GM21717 (cell line): ENCODE measurements at regions not wholly inside any gene's neighbourhood (a gene's known extent, or its start where the extent isn't known, plus 50 kb on each side); places are given as distances from the start of the nearest gene placed in this dataset.
"Not testable (repeated sequence)": the region's sequence is repeated elsewhere in the genome, so short reads cannot be mapped to it uniquely, and the experiment has no call there.

Source experiments
- ATAC-seq: cut with Tn5 transposase; IDR thresholded peaks from one replicate; pipeline ENCODE4 v1.9.1; 2021; ENCODE audit warnings: mild to moderate bottlenecking, moderate library complexity; ENCODE audit not compliant: unreplicated experiment

DNA sequence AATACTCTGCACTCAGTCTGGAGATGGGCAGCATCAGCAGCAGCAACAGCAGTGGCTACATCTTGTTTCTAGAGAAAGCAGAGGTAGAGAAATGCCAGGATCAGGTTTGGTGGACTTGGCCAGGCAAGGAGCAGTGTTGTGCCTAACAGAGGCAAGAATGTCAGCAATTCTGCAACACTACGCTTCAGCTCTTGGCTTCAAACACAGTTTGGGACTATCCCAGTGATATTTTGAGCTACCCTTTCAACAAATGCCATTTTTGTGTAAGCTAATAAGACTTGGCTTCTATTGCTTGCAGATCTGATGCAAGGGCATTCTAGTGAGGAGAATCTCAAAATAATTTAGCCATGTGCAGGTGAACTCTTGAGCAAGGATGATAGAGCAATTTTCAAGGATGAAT, 271.3 kb downstream of the PCDH20 start:
- no peak for ATAC-seq

DNA sequence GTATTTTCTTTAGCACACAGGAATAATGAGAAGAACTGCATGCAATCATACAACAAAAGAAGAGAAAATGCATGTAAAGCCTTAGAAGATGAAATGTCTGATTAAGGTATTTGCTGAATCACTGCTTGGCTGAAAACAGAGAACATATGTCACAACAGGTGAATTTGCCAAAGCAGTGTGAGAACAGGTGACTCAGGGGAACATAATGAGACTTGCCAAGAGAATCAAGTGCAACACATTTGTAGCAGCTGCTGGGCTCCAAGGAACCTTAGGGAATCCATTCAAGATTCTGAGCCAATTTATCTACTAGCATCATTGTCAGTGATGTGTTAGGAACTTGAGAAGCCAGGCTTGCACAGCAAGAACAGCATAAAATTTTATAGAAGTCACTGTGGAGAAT, 273.1 kb downstream of the PCDH20 start:
- ATAC-seq, result no peak

DNA sequence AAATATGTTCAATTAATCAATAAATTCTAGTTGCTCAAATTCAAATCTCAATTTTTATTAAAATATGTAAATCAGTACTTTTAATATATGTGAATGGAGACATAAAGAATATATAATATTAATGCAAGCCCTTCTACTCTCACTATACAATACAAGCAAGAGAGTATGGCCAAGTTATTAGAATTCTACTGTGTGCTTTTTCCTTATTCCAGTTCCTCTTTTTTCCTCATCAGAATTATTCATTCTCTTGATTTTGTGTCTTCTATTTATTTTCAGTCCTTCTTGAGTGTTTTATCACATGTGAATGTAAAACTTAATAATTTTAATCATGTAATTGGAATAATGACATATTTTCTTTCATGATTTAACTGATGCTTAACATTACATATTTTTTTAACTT, 276.8 kb downstream of the PCDH20 start:
- ATAC-seq, result no peak

DNA sequence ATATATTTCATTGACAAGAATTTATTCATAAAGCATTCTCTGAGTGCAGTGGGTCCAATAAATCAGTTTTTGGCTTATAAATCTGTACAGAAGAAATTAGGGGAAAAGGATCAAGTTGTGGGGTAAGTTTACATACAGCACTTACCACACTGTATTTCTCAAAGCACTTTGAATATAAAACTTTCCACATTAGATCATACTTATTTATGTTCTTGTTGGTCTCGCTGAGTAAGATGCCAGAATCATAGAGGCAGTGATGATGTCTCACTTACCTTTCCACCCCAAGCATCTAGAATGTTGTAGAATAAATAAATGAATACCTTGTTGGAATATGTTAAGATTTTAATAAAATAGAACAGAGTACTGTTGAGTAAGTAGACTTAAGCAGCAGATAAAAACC, 279.1 kb downstream of the PCDH20 start:
- ATAC-seq, result no peak

DNA sequence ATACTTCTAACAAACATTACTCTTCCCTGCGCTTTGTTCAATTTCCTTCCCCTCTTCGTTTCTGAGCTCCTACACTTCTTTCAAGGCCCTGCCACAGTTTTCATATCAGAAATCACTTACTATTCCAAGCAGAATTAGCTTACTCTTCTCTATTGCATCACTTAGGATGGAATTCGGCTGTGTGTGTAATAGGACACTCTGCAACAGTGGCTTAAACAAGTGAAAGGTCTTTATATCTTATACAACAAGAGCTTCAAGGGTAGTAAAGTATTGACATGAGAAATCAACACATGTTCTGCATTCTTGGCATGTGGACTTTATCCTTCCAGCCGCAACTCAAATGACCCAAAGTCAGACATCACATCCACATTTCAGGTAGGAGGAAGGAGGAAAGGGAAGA, 279.6 kb downstream of the PCDH20 start:
- no peak for ATAC-seq

DNA sequence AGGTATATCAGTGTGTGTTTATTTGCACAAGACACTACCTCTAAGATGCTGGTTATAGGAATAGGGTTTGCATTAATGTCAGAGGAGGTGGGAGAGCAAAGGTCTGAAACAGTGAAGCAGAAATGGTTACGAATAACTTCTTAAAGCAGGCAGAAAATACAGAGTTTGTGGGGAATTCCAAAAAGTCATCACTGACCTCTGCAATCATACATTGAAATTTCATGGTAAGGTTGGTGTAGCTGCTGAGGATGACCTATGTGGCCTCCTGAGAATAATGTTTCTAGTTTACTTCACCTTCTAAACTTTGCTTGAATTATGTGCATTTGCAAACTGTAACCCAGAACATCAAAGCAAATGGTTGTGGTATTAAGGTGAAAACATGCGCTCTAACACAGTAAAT, 280.1 kb downstream of the PCDH20 start:
- ATAC-seq, result no peak

DNA sequence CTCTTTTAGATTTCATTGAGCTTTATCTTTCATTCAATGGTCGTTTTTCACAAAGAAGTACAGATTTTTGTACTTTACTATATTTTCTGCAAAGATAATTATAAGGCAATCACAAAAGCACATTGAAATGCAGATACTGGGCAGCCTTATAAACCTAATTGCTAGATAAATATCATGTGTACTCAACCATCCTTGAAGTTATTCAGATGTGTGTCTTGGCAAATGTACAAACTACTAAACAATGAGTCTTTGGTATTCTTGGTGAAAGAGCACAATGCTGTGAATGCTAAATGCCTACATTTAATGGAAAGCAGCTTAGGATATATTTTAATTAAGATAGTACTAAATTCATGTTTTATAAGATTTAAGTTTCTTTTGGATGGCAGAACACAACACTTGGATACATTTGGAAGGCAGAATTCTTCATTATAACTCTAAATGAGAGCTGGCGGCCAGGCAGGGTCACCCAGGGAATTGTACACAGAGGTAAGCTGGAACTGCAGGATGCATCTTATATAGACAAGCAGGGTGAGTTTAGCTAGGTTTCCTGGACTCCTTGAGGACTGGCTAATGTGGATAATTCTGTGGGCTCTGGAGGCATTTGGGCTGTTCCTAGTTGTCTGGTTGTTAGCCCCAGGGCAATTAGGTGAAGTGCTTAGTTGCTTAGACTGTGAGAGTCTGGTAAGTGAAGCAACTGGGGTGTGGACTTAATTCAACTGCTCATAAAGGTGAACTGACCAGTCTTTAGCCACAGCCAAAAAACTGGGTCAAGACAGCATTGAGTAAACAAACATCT, 286.6 kb downstream of the PCDH20 start:
- no peak for ATAC-seq

DNA sequence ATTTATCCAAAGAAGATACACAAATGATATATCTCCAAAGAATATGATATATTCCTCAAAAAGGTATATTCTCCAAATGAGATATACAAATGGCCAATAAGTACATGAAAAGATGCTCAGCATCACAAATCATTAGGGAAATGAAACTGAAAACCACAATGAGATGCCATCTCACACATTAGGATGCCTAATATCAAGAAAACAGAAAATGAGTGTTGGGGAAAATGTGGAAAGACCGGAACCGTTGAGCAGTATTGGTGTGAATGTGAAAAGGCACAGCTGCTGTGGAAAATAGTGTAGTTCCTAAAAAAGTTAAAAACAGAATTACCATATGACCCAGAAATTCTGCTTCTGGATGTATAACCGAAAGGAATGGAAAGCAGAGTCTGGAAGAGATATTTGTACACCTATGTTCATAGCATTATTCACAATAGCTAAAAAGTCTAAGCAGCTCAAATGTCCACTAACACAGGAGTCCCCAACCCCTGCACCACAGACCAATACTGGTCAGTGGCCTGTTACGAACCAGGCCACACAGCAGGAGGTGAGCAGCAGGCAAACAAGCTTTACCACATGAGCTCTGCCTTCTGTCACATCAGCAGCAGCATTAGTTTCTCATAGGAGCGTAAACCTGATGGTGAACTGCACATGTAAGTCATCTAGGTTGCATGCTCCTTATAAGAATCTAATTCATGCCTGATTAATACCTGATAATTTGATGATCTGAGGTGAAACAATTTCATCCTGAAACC, 291.9 kb downstream of the PCDH20 start:
- no peak for ATAC-seq

DNA sequence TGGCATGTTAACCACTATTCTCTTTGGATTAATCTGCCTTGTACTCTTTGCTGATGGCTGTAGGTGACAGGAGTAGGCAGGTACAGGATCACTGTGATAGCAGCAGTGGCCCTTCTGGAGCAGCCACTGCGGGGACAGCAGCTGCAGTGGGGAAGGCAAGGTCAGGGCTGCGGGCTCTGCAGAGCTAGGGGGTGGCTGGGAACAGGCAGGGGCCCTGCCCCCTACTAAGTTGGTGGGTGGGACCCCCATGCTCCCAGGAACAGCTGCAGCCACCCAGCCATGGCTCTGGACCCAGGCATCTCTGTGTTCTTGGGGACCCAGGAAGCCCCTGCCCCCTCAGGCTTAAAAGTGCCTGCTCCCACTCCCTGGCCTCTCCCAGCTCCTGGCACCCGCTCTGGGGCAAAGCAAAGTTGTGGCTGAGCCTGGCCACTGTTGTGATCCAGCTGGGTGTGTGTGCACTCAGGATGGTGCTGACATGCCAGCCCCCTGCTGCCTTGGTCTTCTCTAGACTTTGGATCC, 302.4 kb downstream of the PCDH20 start:
- no peak for ATAC-seq

DNA sequence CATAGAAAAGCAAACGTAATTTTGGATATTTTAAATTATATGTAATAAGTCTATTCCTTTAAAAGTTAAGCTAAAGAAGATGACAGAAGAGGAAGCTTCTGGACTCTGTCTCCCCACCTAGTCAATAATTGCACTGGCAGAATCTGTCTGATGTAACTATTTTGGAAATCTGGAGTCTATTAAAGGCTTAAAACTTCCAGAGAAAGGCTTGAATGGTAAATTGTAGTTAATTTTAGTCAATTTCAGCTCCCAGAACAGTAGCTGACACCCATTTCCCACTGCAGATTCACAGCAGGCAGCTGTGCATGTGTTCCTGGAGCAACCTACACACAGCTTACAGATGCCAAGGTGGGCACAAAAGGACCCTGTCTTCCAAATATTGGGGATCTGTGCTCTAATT, 304.1 kb downstream of the PCDH20 start:
- no peak for ATAC-seq

DNA sequence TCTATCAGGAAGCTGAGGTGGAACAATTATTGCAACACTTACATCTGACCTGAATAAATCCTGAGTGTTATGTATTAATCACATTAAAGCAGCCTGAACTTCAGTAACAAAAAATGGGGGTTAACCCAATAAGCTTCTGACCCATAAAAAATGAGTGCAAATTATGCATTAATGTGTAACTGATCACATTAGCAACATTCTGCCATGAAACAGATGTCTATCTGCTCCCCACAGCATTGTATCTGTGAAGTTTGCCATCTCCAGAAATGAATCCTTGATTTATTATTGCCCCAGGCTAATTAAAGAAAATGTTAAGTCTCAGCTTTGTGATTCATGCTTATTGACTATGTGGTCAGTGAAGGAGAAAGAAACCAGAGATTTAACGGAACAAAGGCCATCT, 304.9 kb downstream of the PCDH20 start:
- no peak for ATAC-seq

DNA sequence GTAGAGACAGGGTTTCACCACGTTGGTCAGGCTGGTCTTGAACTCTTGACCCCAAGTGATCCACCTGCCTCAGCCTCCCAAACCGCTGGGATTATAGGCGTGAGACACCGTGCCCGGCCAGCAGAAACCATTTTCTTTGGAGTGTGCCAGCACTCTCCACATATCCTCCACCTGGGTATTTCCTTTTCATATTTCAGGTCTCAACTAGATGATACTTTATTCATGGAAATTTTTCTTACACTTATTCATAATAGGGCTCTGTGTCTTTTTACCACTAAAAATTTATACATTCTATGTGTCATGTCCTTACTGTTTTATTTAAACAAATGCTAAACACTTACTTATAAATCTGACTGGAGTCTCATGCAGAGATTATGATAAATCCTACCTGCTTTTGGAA, 305.9 kb downstream of the PCDH20 start:
- no peak for ATAC-seq

DNA sequence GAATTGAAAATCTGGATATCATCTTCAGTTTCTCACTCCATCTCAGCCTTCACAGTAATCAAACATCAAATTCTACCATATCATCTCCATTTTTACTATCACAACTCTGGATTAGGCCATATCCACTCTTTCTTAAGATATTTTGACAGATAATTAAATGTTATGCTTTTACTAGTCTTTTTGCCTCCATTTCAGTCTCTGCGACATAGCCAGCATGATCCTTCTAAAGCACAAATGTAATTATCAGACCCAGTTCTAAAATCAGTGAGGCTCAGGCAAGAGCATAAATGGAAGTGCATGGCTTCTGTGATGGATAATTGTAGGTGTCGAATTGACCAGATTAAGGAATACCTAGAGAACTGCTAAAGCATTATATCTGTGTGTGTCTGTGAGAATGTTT, 307.7 kb downstream of the PCDH20 start:
- ATAC-seq, result no peak

DNA sequence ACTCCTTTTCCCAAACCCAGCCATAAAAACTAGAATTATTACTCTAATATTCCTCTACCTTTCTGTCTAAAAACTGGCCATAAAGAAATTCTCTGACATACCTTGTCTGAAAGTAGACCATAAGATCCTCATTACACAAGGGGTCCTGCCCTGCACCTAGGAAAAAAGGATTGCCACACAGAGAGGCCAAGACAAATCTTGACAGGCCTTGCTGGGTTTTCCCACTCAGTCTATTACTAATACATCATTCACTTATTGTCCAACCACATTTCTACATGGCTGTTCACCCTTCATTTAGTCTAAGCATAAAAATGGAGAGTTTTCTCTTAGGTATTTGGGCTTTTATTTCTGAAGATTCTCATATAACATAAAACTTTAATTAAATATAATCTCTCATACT, 319.8 kb downstream of the PCDH20 start:
- ATAC-seq, result no peak

DNA sequence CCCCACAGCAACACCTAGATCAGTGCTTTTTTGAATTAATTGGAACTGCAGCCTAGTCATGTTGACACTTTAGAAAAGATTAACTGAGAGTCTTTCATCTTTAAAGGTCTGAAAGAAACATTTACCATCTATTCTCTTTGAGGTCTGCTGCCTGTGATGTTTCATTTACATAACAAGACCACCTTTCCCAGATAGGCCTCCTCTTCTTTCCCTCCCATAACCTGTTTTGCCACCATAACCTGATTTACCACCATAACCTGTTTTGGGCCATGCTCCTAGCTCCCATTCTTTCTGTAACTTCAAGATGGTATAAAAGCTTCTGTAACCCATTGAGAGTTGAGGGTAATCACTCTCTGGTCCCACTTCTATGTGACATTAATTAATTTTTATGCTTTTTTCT, 320.8 kb downstream of the PCDH20 start:
- ATAC-seq, result no peak

DNA sequence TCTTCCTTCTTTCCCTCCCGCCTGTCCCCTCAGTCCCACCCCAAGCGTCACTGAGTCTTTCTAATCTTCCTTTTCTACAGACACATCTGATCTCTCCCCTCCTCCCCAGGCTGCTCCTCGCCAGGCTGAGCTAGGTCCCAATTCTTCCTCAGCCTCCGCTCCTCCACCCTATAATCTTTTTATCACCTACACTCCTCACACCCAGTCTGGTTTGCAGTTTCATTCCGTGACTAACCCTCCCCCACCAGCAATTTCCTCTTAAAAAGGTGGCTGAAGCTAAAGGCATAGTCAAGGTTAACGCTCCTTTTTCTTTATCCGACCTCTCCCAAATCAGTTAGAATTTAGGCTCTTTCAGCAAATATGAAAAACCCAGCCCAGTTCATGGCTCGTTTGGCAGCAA, 325.8 kb downstream of the PCDH20 start:
- ATAC-seq, result not testable (repeated sequence)

DNA sequence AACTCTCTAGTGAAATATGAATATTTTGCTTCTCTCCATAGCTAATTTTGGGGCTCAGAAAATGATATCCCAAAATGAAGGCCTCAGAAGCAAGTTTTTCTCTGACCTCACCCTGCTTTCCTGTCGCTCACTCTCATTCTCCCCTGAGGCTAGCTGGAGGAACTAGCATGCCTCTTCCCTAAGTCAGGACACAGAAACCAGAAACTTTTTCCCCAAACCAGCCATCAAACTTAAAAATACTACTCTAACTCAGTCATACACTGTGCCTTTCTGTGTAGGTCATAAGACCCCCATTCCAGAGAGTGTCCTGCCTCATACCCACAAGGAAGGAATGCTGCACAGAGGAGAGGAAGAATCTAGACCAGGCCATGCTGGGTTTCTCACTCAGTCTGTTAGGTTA, 329.6 kb downstream of the PCDH20 start:
- no peak for ATAC-seq

DNA sequence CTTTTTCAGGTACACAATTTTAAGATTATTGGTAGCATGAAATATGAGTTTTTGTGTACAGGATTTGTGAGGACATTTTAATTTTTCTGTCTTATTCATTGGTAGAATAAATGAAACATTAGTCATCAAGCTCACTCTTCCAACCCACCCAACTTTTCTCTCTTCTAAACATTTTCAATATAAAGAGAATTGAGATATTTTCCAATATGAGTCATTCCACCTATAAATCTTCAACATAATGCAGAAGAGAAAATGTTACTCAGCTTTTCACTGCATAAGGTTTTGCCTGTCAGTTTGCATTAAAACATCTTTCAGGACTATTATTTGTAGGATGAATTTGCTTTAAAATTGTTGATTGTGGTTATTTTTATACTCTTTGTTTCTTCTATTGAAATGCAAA, 330.7 kb downstream of the PCDH20 start:
- ATAC-seq, result no peak

DNA sequence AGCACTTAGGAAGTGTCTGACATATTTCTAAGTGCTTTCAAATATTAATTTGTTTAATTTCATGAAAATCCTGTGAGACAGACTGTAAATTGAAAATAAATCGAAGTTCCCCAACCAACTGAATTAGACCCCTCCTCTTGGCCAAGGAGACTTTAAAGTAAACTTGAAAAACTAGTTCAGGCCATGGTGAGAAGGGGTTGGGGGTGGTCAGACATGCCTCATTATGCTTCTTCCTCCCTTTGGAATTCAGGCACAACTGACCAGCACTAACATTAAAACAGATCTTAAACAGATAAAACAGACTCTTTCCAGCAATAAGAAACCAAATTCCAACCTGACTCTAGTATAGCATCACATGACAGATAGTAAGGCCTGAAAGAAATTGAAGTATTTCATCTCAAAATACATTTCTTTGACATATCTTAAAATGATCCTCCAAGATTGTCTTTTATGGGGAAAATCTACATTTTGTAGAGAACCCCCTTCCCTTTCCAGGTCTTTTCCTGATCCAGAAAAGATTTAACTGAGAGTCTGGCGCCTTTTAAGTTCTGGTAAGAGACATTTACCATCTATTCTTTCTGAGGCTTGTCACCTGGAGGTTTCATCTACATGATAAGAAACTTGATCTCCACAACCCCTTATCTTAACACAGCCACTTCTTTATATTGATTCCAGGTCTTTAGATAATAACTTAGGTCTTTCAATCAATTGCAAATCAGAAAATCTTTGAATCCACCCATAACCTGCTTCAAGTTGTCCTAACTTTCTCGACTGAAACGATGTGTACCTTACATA, 336.5 kb downstream of the PCDH20 start:
- no peak for ATAC-seq

DNA sequence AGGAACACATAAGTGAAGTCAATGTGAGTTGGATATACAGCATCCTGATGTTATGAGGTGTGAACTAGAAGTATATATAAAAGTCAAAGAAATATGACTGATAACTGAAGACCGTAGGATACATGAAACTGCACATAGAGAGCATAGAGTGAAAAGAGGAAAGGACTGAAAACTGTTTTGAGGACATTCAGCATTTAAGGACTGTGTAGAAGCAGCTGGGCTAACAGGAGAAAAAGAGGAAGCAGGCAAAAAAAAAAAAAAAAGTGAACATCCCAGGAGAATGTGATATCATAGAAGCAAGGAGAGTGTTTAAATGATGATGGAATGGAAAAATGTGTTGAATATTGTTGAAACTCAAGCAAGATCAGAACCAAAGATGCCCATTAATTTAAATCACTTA, 363.5 kb downstream of the PCDH20 start:
- ATAC-seq, result no peak

DNA sequence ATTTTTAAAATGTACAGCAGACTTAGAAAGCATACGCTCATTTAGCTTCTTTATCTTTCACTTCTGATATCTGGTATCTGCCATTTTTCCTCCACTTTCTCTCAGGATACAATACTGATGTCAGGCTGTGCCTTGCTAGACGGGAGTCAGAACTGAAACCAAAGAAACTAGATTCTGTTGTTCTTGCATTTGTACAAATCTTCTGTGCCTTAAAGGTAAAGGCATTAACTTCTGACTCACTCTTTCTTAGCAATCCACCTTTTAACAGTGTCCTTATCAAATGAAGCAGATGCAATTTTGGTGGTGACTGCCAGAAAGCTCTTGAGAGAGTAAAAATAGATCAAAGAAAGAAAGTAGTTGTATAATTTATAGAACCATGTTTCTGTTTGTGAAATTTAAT, 370.4 kb downstream of the PCDH20 start:
- ATAC-seq, result no peak

DNA sequence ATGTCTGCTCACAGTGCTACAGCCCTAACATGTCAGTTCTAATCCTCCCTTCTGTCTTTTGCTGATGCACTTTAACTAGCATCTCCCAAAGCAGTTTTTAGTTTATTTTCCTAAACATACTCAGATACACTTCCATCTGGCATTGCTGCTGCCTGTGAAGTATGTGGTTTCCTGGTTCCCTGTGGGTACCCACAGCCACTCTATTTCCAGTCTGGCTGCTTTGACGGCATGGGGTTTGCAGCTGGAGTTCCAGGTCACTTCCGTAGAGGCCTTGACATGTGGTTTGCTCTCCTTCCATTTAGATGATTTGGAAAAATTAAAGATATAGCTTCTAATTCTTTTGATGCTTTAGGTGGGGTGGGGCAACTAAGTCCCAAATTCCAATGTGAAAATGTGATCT, 375.5 kb downstream of the PCDH20 start:
- no peak for ATAC-seq
